Lung (tissue), 11 donors: ENCODE measurements at regions not wholly inside any gene's neighbourhood (a gene's known extent, or its start where the extent isn't known, plus 50 kb on each side); places are given as distances from the start of the nearest gene placed in this dataset.
A peak's percentile ranks its signal among the peaks of the same experiment; 100 is the strongest.

ENCODE experiments used
- ATAC-seq: fragments of 200-7000 bp; cut with Tn5 transposase; one replicate; pipeline ENCODE4 v1.9.1; 2020; ENCODE audit warnings: moderate number of reproducible peaks; ENCODE audit not compliant: insufficient read depth, low FRiP score
- DNase-seq, 3 donors: peaks; one replicate each; pipeline ENCODE4 v3.0.0-alpha.2; 2013 to 2017
- H3K27ac ChIP-seq, 2 donors: one replicate each; pipeline ENCODE4 v1.5.1; 2013; ENCODE audit warnings: mild to moderate bottlenecking in 2 of 2, moderate library complexity in 2 of 2, control low read depth in 1 of 2, inconsistent platforms in 1 of 2, low read depth in 1 of 2, low read length in 1 of 2
- H3K27me3 ChIP-seq, 3 donors: one replicate each; pipeline ENCODE4 v1.5.1; 2013; ENCODE audit warnings: low read length in 2 of 3; ENCODE audit not compliant: control insufficient read depth in 3 of 3, insufficient read depth in 3 of 3
- H3K36me3 ChIP-seq, 4 donors: one replicate each; pipeline ENCODE4 v1.5.1; 2013; ENCODE audit warnings: low read length in 4 of 4, mild to moderate bottlenecking in 1 of 4, moderate library complexity in 1 of 4; ENCODE audit not compliant: control insufficient read depth in 4 of 4, insufficient read depth in 4 of 4
- H3K4me1 ChIP-seq, 5 donors: one replicate each; pipeline ENCODE4 v1.5.1; 2013; ENCODE audit warnings: low read length in 5 of 5, mild to moderate bottlenecking in 2 of 5, moderate library complexity in 1 of 5; ENCODE audit not compliant: control insufficient read depth in 5 of 5, insufficient read depth in 5 of 5
- H3K4me3 ChIP-seq: one replicate; pipeline ENCODE4 v1.5.1; 2013; ENCODE audit warnings: mild to moderate bottlenecking, control low read depth, moderate library complexity
- H3K9ac ChIP-seq, 2 donors: one replicate each; pipeline ENCODE4 v1.5.1; 2013; ENCODE audit warnings: low read length in 2 of 2, control low read depth in 1 of 2; ENCODE audit not compliant: insufficient read depth in 1 of 2
- H3K9me3 ChIP-seq, 4 donors: one replicate each; pipeline ENCODE4 v1.5.1; 2013; ENCODE audit warnings: low read length in 3 of 4, mild to moderate bottlenecking in 1 of 4, moderate library complexity in 1 of 4; ENCODE audit not compliant: control insufficient read depth in 4 of 4, insufficient read depth in 3 of 4
- WGBS, 2 donors: extraction: QIAGEN DNeasy Blood & Tissue Kit; methylation state at CpG; one replicate each; pipeline ENCODE4 v1.1.7; 2013; 5-methylcytosine and 5-hydroxymethylcytosine counted together
- TF ChIP-seq, protein P1 (sequence below): IDR thresholded peaks from 2 replicates; pipeline ENCODE4 v1.5.1; 2012; ENCODE audit warnings: mild to moderate bottlenecking; ENCODE audit errors: control extremely low read depth, extremely low read depth
- donor health status: control.
- donor health status: control.
- donor health status: Bipolar disorder and iron deficiency.
- donor health status: healthy.
- donor health status: DM: yes; HTN: yes; CAD: no.

DNA sequence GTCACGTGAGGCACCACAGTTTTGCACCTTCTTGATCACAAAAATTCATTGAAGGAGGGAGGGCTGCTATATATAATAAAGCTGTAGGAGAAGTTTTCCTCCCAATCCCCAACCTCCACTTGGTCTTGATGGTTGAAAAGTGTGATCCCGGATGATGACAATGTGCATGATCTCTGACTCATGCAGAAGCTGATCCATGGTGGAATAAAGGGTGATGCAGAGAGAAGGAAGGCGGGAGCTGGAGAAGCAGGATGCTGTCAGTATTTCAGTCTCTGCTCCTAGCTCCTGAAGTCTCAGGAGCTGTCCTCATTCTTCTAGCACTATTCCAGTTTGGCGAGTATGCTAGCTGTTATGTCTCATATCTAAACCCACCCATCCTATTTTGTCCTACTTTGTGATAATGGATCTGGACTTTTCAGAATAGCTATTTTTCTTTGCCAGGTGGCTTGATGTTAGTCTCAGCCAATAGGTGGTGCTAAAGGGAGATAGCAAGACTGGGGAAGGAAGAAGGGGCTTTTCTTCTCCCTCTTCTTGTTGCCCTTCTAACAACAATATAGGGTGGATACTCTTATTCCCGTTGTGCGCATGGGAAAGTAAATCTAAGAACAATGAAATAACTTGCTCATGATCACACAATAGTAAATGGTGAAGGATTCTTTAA is 65.6 kb upstream of the HTR2A start:
- peaks cover 0 to 2% (median 0%) of the 10 kb centered on the region in 5 donors for H3K4me1 ChIP-seq
- H3K27ac ChIP-seq: no peak overlapping the region
- TF ChIP-seq, protein P1, sequence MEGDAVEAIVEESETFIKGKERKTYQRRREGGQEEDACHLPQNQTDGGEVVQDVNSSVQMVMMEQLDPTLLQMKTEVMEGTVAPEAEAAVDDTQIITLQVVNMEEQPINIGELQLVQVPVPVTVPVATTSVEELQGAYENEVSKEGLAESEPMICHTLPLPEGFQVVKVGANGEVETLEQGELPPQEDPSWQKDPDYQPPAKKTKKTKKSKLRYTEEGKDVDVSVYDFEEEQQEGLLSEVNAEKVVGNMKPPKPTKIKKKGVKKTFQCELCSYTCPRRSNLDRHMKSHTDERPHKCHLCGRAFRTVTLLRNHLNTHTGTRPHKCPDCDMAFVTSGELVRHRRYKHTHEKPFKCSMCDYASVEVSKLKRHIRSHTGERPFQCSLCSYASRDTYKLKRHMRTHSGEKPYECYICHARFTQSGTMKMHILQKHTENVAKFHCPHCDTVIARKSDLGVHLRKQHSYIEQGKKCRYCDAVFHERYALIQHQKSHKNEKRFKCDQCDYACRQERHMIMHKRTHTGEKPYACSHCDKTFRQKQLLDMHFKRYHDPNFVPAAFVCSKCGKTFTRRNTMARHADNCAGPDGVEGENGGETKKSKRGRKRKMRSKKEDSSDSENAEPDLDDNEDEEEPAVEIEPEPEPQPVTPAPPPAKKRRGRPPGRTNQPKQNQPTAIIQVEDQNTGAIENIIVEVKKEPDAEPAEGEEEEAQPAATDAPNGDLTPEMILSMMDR: no peak
- ATAC-seq (no peak), DNase-seq (peak in 1 of 3 donors; percentile 8)
- WGBS, 2 donors: 73 to 77% methylated on average over 6 of the region's 6 CpGs
- no peaks in the 10 kb centered on the region for H3K27me3 ChIP-seq
- no peak overlapping the region for H3K4me3 ChIP-seq
- H3K36me3 ChIP-seq: no peaks in the 10 kb centered on the region
- H3K9ac ChIP-seq: no peak overlapping the region
- H3K9me3 ChIP-seq: peaks cover 0 to 2% (median 0%) of the 10 kb centered on the region in 4 donors

DNA sequence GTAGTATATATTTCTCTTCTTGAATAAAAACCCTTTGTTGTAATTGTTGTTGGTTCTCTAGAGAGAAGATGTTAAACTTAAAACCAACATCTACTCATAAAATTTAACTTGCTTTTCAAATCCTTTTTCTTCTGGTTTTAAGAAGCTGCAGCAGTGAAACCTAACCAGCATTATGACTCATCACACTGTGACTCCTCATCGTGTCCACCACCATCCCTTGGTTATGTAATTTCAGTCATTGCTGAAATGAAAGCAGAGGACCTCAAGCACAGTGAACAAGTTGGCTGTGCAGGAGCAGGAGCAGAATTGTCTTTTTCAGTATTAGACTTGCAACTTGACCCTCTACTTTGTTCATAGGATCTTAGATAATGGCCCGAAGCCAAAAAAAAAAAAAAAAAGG is 64.9 kb upstream of the HTR2A start:
- no peaks in the 10 kb centered on the region for H3K36me3 ChIP-seq
- no peak overlapping the region for H3K4me3 ChIP-seq
- TF ChIP-seq, protein P1: no peak
- DNase-seq (no peak), ATAC-seq (no peak)
- no peaks in the 10 kb centered on the region for H3K27me3 ChIP-seq
- H3K9ac ChIP-seq: no peak overlapping the region
- 51 to 52% methylated on average over 2 of the region's 2 CpGs for WGBS, 2 donors
- H3K27ac ChIP-seq: no peak overlapping the region
- H3K9me3 ChIP-seq: peaks cover 0 to 2% (median 0%) of the 10 kb centered on the region in 4 donors
- H3K4me1 ChIP-seq: peaks cover 0 to 2% (median 0%) of the 10 kb centered on the region in 5 donors

- H3K36me3 ChIP-seq: no peaks in the 10 kb centered on the region
- no peaks in the 10 kb centered on the region for H3K9me3 ChIP-seq
- no peaks in the 10 kb centered on the region for H3K27me3 ChIP-seq
- no peak overlapping the region for H3K9ac ChIP-seq
- no peaks in the 10 kb centered on the region for H3K4me1 ChIP-seq
- no peak overlapping the region for H3K27ac ChIP-seq
- DNase-seq (no peak), ATAC-seq (no peak)
- TF ChIP-seq, protein P1: no peak
- WGBS, 2 donors: 67 to 84% methylated on average over 2 of the region's 2 CpGs
- H3K4me3 ChIP-seq: no peak overlapping the region
These were observed 57.1 kb upstream of the HTR2A start for GRCh38 chr13:46953941-46954340.

GRCh38 chr13:46953331-46953730 is 56.5 kb upstream of the HTR2A start:
- ATAC-seq: no peak
- H3K36me3 ChIP-seq: no peaks in the 10 kb centered on the region
- 47 to 73% methylated on average over 3 of the region's 3 CpGs for WGBS, 2 donors
- H3K4me3 ChIP-seq: no peak overlapping the region
- H3K9me3 ChIP-seq: no peaks in the 10 kb centered on the region
- no peaks in the 10 kb centered on the region for H3K4me1 ChIP-seq
- DNase-seq: no peak
- no peaks in the 10 kb centered on the region for H3K27me3 ChIP-seq
- H3K27ac ChIP-seq: no peak overlapping the region
- no peak overlapping the region for H3K9ac ChIP-seq
- TF ChIP-seq, protein P1: no peak
